ENCODE measurements at regions not wholly inside any gene's neighbourhood (a gene's known extent, or its start where the extent isn't known, plus 50 kb on each side); places are given as distances from the start of the nearest gene placed in this dataset.

DNA sequence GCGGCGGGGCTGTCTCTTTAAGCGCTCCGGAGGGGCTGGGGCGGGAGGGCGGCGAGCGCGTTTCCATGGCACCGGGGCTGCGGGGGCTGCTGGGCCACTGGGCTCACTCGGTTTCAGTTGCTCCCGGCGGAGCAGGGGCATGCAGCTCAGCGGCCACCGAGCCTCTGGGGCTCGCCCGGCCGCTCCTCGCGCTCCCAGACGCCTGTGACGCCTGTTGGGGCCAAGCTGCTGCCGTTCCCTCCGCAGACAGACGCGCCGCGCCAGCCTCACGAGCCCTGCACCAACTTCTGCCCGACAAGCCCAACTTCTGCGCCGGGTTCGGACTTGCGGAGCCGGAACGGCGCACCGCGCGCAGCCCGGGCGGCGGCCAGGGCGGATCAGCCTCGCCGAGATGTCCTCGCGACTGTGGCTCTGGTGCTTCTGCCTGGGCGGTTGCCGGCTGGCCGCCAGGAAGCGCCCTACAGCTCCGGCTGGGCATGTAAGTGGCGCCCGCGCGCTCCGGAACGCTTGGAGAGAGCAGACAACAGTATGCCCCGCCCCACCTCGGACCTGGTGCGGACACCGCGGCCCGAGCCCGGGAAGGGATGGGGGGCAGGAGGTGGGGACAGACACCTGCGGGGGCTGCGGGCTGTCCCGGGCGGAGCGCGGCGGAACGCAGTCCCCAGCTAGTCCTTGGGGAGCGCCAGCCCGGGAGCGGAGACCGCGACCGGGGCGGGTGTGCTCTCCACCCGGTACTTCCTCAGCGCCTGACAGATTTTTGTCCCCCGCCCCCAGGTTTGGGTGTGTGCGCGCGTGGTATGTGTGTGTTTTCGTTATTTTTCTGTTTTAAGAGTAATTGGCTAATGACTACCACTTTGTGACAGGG is 154.1 kb upstream of the GOLIM4 start (continued):
- no peak for TF ChIP-seq PITX1 (CRISPR knock-in tag; IDR thresholded peaks at IDR 0.05)
- peak; percentile 67; the same call in 1 of the 2 replicates for TF ChIP-seq GABPB1 (CRISPR knock-in tag; IDR thresholded peaks at IDR 0.05)
- TF ChIP-seq HMGA1 (CRISPR knock-in tag; conservative IDR thresholded peaks at IDR 0.05), result no peak
- TF ChIP-seq, protein P1, sequence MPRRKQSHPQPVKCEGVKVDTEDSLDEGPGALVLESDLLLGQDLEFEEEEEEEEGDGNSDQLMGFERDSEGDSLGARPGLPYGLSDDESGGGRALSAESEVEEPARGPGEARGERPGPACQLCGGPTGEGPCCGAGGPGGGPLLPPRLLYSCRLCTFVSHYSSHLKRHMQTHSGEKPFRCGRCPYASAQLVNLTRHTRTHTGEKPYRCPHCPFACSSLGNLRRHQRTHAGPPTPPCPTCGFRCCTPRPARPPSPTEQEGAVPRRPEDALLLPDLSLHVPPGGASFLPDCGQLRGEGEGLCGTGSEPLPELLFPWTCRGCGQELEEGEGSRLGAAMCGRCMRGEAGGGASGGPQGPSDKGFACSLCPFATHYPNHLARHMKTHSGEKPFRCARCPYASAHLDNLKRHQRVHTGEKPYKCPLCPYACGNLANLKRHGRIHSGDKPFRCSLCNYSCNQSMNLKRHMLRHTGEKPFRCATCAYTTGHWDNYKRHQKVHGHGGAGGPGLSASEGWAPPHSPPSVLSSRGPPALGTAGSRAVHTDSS (CRISPR knock-in tag; conservative IDR thresholded peaks at IDR 0.05), result no peak
- TF ChIP-seq, protein P2, sequence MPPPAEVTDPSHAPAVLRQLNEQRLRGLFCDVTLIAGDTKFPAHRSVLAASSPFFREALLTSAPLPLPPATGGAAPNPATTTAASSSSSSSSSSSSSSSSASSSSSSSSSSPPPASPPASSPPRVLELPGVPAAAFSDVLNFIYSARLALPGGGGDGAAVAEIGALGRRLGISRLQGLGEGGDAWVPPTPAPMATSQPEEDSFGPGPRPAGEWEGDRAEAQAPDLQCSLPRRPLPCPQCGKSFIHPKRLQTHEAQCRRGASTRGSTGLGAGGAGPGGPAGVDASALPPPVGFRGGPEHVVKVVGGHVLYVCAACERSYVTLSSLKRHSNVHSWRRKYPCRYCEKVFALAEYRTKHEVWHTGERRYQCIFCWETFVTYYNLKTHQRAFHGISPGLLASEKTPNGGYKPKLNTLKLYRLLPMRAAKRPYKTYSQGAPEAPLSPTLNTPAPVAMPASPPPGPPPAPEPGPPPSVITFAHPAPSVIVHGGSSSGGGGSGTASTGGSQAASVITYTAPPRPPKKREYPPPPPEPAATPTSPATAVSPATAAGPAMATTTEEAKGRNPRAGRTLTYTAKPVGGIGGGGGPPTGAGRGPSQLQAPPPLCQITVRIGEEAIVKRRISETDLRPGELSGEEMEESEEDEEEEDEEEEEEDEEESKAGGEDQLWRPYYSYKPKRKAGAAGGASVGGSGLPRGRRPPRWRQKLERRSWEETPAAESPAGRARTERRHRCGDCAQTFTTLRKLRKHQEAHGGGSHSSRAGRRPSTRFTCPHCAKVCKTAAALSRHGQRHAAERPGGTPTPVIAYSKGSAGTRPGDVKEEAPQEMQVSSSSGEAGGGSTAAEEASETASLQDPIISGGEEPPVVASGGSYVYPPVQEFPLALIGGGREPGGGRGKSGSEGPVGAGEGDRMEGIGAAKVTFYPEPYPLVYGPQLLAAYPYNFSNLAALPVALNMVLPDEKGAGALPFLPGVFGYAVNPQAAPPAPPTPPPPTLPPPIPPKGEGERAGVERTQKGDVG (CRISPR knock-in tag; IDR thresholded peaks at IDR 0.05; ENCODE audit: borderline replicate concordance), result peak; percentile 56; the same call in 1 of the 2 replicates
- TF ChIP-seq, protein P3, sequence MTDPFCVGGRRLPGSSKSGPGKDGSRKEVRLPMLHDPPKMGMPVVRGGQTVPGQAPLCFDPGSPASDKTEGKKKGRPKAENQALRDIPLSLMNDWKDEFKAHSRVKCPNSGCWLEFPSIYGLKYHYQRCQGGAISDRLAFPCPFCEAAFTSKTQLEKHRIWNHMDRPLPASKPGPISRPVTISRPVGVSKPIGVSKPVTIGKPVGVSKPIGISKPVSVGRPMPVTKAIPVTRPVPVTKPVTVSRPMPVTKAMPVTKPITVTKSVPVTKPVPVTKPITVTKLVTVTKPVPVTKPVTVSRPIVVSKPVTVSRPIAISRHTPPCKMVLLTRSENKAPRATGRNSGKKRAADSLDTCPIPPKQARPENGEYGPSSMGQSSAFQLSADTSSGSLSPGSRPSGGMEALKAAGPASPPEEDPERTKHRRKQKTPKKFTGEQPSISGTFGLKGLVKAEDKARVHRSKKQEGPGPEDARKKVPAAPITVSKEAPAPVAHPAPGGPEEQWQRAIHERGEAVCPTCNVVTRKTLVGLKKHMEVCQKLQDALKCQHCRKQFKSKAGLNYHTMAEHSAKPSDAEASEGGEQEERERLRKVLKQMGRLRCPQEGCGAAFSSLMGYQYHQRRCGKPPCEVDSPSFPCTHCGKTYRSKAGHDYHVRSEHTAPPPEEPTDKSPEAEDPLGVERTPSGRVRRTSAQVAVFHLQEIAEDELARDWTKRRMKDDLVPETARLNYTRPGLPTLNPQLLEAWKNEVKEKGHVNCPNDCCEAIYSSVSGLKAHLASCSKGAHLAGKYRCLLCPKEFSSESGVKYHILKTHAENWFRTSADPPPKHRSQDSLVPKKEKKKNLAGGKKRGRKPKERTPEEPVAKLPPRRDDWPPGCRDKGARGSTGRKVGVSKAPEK (CRISPR knock-in tag; IDR thresholded peaks at IDR 0.05; ENCODE audit: borderline replicate concordance), result peak; percentile 97
- TF ChIP-seq, protein P4, sequence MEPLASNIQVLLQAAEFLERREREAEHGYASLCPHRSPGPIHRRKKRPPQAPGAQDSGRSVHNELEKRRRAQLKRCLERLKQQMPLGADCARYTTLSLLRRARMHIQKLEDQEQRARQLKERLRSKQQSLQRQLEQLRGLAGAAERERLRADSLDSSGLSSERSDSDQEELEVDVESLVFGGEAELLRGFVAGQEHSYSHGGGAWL (CRISPR knock-in tag; IDR thresholded peaks at IDR 0.05), result 0 out of 2 replicates have a peak, but pooled peaks have one; percentile 69
- 0 out of 2 replicates have a peak, but pooled peaks have one; percentile 50 for TF ChIP-seq ZMAT3 (CRISPR knock-in tag; conservative IDR thresholded peaks at IDR 0.05)
- no peak for TF ChIP-seq KLF11 (CRISPR knock-in tag; IDR thresholded peaks at IDR 0.05)
- peak; percentile 35; the same call in 1 of the 2 replicates for TF ChIP-seq ZNF263 (CRISPR knock-in tag; IDR thresholded peaks at IDR 0.05)
- peak; percentile 81; the same call in 1 of the 2 replicates for TF ChIP-seq RNF2 (conservative IDR thresholded peaks at IDR 0.05; ENCODE audit: low read depth)
- TF ChIP-seq GZF1 (CRISPR knock-in tag; IDR thresholded peaks at IDR 0.05), result 0 out of 2 replicates have a peak, but pooled peaks have one; percentile 55
- TF ChIP-seq HHEX (CRISPR knock-in tag; IDR thresholded peaks at IDR 0.05), result no peak
- 0 out of 2 replicates have a peak, but pooled peaks have one; percentile 19 for TF ChIP-seq ZNF629 (CRISPR knock-in tag; conservative IDR thresholded peaks at IDR 0.05)
- peak; percentile 40; the same call in 1 of the 2 replicates for TF ChIP-seq SALL2 (CRISPR knock-in tag; IDR thresholded peaks at IDR 0.05)
- no peak for TF ChIP-seq SOX6 (IDR thresholded peaks at IDR 0.05)
- peak; percentile 45 for TF ChIP-seq SOX6 (CRISPR knock-in tag; IDR thresholded peaks at IDR 0.05)
- TF ChIP-seq PAWR (CRISPR knock-in tag; IDR thresholded peaks at IDR 0.05; ENCODE audit: borderline replicate concordance), result no peak
- peak; percentile 55; the same call in 1 of the 2 replicates for TF ChIP-seq REPIN1 (CRISPR knock-in tag; IDR thresholded peaks at IDR 0.05; ENCODE audit: borderline replicate concordance, low read depth)
- TF ChIP-seq ZNF777 (CRISPR knock-in tag; IDR thresholded peaks at IDR 0.05), result peak; percentile 66
- peak; percentile 65; the same call in 1 of the 2 replicates for TF ChIP-seq SAFB2 (CRISPR knock-in tag; IDR thresholded peaks at IDR 0.05; ENCODE audit: borderline replicate concordance, low read depth)
